ENCODE measurements at regions not wholly inside any gene's neighbourhood (a gene's known extent, or its start where the extent isn't known, plus 50 kb on each side); places are given as distances from the start of the nearest gene placed in this dataset.
"Not testable (repeated sequence)": the region's sequence is repeated elsewhere in the genome, so short reads cannot be mapped to it uniquely, and the experiment has no call there.

GRCh38 chr14:59022144-59022543 is 166.3 kb upstream of the DAAM1 start:
- H4K20me1 ChIP-seq (ENCODE audit: control insufficient read depth, insufficient read depth, low read depth, low read length): no peaks in the 10 kb centered on the region
- no peaks in the 10 kb centered on the region for H3K9me2 ChIP-seq (replicated peaks; ENCODE audit: control insufficient read depth, low read length)
- H3K27me3 ChIP-seq (ENCODE audit: control insufficient read depth, low read length): peaks cover 19% of the 10 kb centered on the region; the same call in 1 of the 2 replicates
- TF ChIP-seq CTCF (IDR thresholded peaks at IDR 0.05; ENCODE audit: low read depth, low read length, poor library complexity, severe bottlenecking): peak; percentile 50
- no peak for TF ChIP-seq EZH2phosphoT487 (IDR thresholded peaks at IDR 0.05; ENCODE audit: borderline replicate concordance, low read length)
- H3K27ac ChIP-seq (ENCODE audit: low read depth, low read length): no peak overlapping the region
- no peaks in the 10 kb centered on the region for H3K9me3 ChIP-seq (ENCODE audit: control insufficient read depth, insufficient read depth, low read length)
- no peaks in the 10 kb centered on the region for H3K79me2 ChIP-seq (ENCODE audit: control insufficient read depth, low read length)
- no peaks in the 10 kb centered on the region for H3F3A ChIP-seq (ENCODE audit: control insufficient read depth, insufficient read depth)
- no peaks in the 10 kb centered on the region for H3K4me1 ChIP-seq (ENCODE audit: control insufficient read depth, low read length)
- no peak overlapping the region for H3K4me2 ChIP-seq (ENCODE audit: low read length)
- no peaks in the 10 kb centered on the region for H3K36me3 ChIP-seq (ENCODE audit: control insufficient read depth, low read length)
- no peak overlapping the region for H3K4me3 ChIP-seq (ENCODE audit: low read length)

GRCh38 chr14:59026081-59026480 is 162.4 kb upstream of the DAAM1 start:
- TF ChIP-seq CTCF (IDR thresholded peaks at IDR 0.05; ENCODE audit: low read depth, low read length, poor library complexity, severe bottlenecking) (no peak), EZH2phosphoT487 (IDR thresholded peaks at IDR 0.05; ENCODE audit: borderline replicate concordance, low read length) (no peak)
- no peak overlapping the region for H3K4me2 ChIP-seq (ENCODE audit: low read length)
- H3K9me2 ChIP-seq (replicated peaks; ENCODE audit: control insufficient read depth, low read length): no peaks in the 10 kb centered on the region

GRCh38 chr14:59026640-59027039 is 161.8 kb upstream of the DAAM1 start:
- H3K4me3 ChIP-seq (ENCODE audit: low read length); H3F3A ChIP-seq (ENCODE audit: control insufficient read depth, insufficient read depth); H3K79me2 ChIP-seq (ENCODE audit: control insufficient read depth, low read length); H3K27ac ChIP-seq (ENCODE audit: low read depth, low read length); H3K4me2 ChIP-seq (ENCODE audit: low read length); H3K4me1 ChIP-seq (ENCODE audit: control insufficient read depth, low read length); H4K20me1 ChIP-seq (ENCODE audit: control insufficient read depth, insufficient read depth, low read depth, low read length); H3K36me3 ChIP-seq (ENCODE audit: control insufficient read depth, low read length); H3K9me2 ChIP-seq (replicated peaks; ENCODE audit: control insufficient read depth, low read length); H3K9me3 ChIP-seq (ENCODE audit: control insufficient read depth, insufficient read depth, low read length): not testable (repeated sequence)
- H3K27me3 ChIP-seq (ENCODE audit: control insufficient read depth, low read length): peaks cover 30% of the 10 kb centered on the region; the same call in 1 of the 2 replicates

More at GRCh38 chr14:59026081-59026480, 162.4 kb upstream of the DAAM1 start:
- Histone ChIP-seq H3F3A (ENCODE audit: control insufficient read depth, insufficient read depth) (no peaks in the 10 kb centered on the region), H3K36me3 (ENCODE audit: control insufficient read depth, low read length) (no peaks in the 10 kb centered on the region), H3K79me2 (ENCODE audit: control insufficient read depth, low read length) (no peaks in the 10 kb centered on the region), H3K9me3 (ENCODE audit: control insufficient read depth, insufficient read depth, low read length) (no peaks in the 10 kb centered on the region), H4K20me1 (ENCODE audit: control insufficient read depth, insufficient read depth, low read depth, low read length) (no peaks in the 10 kb centered on the region), H3K4me1 (ENCODE audit: control insufficient read depth, low read length) (no peaks in the 10 kb centered on the region), H3K27ac (ENCODE audit: low read depth, low read length) (no peak overlapping the region), H3K4me3 (ENCODE audit: low read length) (no peak overlapping the region), H3K27me3 (ENCODE audit: control insufficient read depth, low read length) (peaks cover 30% of the 10 kb centered on the region; the same call in 1 of the 2 replicates)

GRCh38 chr14:59028476-59029202 is 159.8 kb upstream of the DAAM1 start:
- Histone ChIP-seq H3K9me3 (ENCODE audit: control insufficient read depth, insufficient read depth, low read length) (no peaks in the 10 kb centered on the region), H3K27me3 (ENCODE audit: control insufficient read depth, low read length) (peaks cover 27% of the 10 kb centered on the region; the same call in 1 of the 2 replicates), H3K4me2 (ENCODE audit: low read length) (peak overlapping the region; percentile 37; the same call in 1 of the 2 replicates), H3K4me1 (ENCODE audit: control insufficient read depth, low read length) (no peaks in the 10 kb centered on the region), H3K36me3 (ENCODE audit: control insufficient read depth, low read length) (no peaks in the 10 kb centered on the region), H3K4me3 (ENCODE audit: low read length) (no peak overlapping the region), H3K9me2 (replicated peaks; ENCODE audit: control insufficient read depth, low read length) (no peaks in the 10 kb centered on the region), H3K27ac (ENCODE audit: low read depth, low read length) (no peak overlapping the region), H3F3A (ENCODE audit: control insufficient read depth, insufficient read depth) (no peaks in the 10 kb centered on the region), H4K20me1 (ENCODE audit: control insufficient read depth, insufficient read depth, low read depth, low read length) (no peaks in the 10 kb centered on the region), H3K79me2 (ENCODE audit: control insufficient read depth, low read length) (no peaks in the 10 kb centered on the region)
- TF ChIP-seq CTCF (IDR thresholded peaks at IDR 0.05; ENCODE audit: low read depth, low read length, poor library complexity, severe bottlenecking) (peak; percentile 87), EZH2phosphoT487 (IDR thresholded peaks at IDR 0.05; ENCODE audit: borderline replicate concordance, low read length) (no peak)

Data from DOHH2 (cell line).